ENCODE measurements at regions not wholly inside any gene's neighbourhood (a gene's known extent, or its start where the extent isn't known, plus 50 kb on each side); places are given as distances from the start of the nearest gene placed in this dataset.

- TF ChIP-seq FOXP2 (optimal IDR thresholded peaks at IDR 0.05; ENCODE audit: control extremely low read depth, extremely low read length, insufficient read depth) (no peak), POLR2AphosphoS5 (IDR thresholded peaks at IDR 0.05; ENCODE audit: borderline replicate concordance, low read depth, low read length) (no peak), EZH2 (IDR thresholded peaks at IDR 0.05) (no peak)
These were observed 303.7 kb downstream of the GPAT3 start for GRCh38 chr4:83839615-83840014.
